ENCODE measurements at regions not wholly inside any gene's neighbourhood (a gene's known extent, or its start where the extent isn't known, plus 50 kb on each side); places are given as distances from the start of the nearest gene placed in this dataset.

GRCh38 chr14:49203676-49204075 lies 382.5 kb downstream of the RPS29 start:
- no peak for TF ChIP-seq CTCF (conservative IDR thresholded peaks at IDR 0.05; ENCODE audit: low read length)
- no peak overlapping the region for H3K4me3 ChIP-seq (ENCODE audit: low read length)
- no peak for DNase-seq (ENCODE audit: low read depth)

- no peak overlapping the region for H3K4me3 ChIP-seq (ENCODE audit: low read length)
- DNase-seq (ENCODE audit: low read depth), result no peak
- no peak for TF ChIP-seq CTCF (conservative IDR thresholded peaks at IDR 0.05; ENCODE audit: low read length)
Observed at GRCh38 chr14:49199159-49199558, 387.0 kb downstream of the RPS29 start.

DNA sequence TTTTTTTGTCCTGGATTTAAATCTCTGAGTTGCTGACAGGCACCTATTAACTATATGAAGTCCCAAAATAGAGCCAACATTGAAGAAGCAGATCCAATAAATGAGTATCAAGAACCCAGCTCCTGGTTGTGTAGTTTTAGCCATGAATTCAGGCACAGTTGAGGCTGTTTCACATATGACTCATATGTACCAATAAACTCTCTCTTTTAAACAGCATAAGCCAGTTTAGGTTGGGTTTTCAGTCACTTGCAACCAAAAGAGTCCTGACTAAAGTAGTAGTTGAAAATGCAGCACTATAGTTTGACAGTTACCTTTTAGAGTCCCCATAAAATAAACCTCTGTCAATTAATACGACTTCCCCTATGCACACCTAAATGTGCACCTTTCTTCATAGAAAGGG lies 389.9 kb downstream of the RPS29 start:
- TF ChIP-seq CTCF (conservative IDR thresholded peaks at IDR 0.05; ENCODE audit: low read length), result no peak
- DNase-seq (ENCODE audit: low read depth), result no peak
- no peak overlapping the region for H3K4me3 ChIP-seq (ENCODE audit: low read length)

GRCh38 chr14:49194067-49194466 lies 392.1 kb downstream of the RPS29 start:
- no peak for TF ChIP-seq CTCF (conservative IDR thresholded peaks at IDR 0.05; ENCODE audit: low read length)
- no peak for DNase-seq (ENCODE audit: low read depth)
- H3K4me3 ChIP-seq (ENCODE audit: low read length), result no peak overlapping the region

DNA sequence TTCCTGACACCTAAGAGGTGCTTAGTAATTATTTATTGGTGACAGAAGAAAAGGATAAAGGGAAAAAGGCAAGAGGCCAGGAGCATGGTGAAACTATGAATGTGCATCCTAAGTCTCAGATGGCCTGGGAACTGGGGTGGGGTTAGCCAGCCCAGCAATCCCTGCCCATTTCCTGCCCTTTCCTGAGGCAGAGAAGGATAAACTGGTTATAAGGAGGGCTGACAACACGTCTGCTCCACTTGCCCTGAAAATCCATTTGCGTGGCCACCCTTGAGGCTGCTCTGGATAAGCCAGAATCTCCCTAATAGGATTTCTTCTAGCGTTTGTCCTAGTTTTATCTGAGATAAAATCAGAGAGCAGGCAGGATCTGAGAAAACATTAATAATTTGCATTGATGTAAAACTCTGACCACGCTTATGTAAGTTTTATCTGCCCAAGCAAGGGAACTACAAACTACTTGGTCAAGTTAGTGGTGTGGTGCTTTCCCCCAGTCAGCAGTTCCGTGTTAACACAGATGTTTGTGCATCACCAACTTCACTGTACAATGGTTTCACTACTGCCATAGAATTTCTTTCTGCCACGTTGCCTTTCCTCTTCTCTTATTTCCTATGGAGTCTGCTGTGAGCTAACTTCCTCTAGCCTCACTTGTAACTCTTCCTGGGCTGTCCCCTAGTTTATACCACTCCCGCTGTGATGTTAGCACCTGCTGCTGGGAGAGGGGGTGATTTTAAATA lies 392.7 kb downstream of the RPS29 start:
- TF ChIP-seq CTCF (conservative IDR thresholded peaks at IDR 0.05; ENCODE audit: low read length), result no peak
- no peak overlapping the region for H3K4me3 ChIP-seq (ENCODE audit: low read length)
- no peak for DNase-seq (ENCODE audit: low read depth)

DNA sequence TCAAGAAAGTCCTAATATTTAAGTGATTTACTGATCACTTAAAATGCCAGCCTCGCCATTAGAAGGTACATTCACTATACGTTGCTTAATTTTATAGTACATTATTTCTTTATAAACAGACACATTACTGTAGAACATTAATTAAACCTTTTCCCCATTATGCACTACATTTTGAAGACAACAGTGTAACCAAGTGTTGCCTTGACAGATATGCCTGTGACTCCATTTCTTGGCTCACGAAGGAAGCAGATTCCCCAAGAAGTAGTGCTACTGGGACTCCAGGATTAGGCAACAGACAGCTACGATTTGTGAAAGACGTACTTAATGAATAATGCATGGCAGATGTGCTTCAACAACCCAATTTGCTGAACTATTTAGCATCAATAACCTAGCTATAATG lies 394.8 kb downstream of the RPS29 start:
- no peak for TF ChIP-seq CTCF (conservative IDR thresholded peaks at IDR 0.05; ENCODE audit: low read length)
- no peak for DNase-seq (ENCODE audit: low read depth)
- no peak overlapping the region for H3K4me3 ChIP-seq (ENCODE audit: low read length)

DNA sequence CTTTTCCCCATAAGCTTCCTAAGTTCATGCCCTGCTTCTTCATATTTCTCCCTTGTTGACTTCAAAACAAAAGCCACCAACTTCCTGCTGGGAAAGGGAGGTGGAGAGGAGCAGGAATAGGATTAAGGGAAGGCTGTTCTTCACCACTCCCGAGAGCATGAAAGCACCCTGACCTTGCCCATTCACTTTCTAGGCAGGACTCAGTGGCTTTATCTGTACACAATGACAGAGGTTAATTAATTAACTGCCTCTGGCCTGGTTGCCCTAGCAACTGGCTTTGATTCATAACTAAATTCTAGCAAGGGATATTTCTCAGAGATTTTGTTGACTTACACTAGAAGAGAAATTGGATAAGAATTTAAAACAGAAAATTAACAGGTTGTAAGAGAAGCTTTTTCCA lies 396.8 kb downstream of the RPS29 start:
- no peak overlapping the region for H3K4me3 ChIP-seq (ENCODE audit: low read length)
- no peak for TF ChIP-seq CTCF (conservative IDR thresholded peaks at IDR 0.05; ENCODE audit: low read length)
- no peak for DNase-seq (ENCODE audit: low read depth)

All from AG10803 (cell line).